HK-2 (cell line): ENCODE measurements at regions not wholly inside any gene's neighbourhood (a gene's known extent, or its start where the extent isn't known, plus 50 kb on each side); places are given as distances from the start of the nearest gene placed in this dataset.

Source experiments
- DNase-seq: peaks from one replicate; pipeline ENCODE4 v3.0.0-alpha.2; 2018; ENCODE audit not compliant: unreplicated experiment

DNA sequence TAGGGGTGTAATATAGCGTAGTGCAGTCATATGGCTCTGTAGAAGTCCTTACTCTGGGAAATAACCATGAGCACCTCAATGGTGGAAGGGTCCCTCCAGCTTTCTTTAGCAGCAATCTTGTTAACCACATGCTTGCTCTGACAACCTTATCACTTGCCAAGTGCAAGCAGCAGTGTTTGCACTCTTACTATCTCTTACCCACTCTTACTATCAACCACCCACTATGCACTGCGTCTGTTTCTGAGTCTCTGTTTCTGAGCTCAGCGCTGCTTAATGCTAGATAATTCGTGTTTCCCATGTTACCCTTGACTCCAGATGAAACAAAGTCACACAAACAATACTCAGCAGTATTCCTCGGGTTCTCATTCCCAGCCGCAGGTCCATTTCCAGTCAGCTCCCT lies 433.7 kb upstream of the PFKP start:
- no peak for DNase-seq

DNA sequence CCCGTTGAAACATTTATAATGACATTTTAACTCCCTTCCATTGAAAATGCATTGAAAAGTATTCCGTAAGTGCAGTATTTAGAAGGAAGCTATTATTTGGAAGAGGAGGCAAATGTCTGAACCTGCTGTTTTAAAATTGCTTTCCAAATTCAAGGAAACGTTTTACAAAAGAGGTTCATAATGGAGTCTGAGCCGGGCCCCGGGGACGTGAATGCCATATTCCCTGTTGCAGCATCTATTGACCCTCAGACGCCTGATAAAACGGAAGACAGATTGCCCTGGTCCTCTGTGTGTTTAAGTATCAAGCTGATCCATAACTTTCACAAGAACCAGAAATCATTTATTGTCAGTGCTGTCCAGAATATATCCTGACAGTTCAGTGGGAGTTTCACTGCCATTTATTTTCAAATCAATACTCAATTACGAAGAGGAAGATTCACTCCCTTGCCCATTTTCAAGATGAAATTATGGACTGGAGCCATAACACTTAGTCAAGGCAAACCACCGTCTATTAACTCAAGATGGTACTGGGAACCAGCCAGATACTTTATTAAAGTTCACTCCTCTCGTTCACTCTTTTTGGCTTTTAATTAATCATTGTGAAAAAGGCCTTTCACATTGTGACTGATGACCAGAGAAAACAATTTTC lies 435.7 kb upstream of the PFKP start:
- DNase-seq = no peak

- no peak for DNase-seq
Measured at GRCh38 chr10:2628705-2629104, 438.6 kb upstream of the PFKP start.

- DNase-seq = no peak
Measured at GRCh38 chr10:2627969-2628368, 439.4 kb upstream of the PFKP start.

- DNase-seq = no peak
Measured at GRCh38 chr10:2625094-2625493, 442.3 kb upstream of the PFKP start.

- no peak for DNase-seq
Measured at GRCh38 chr10:2623675-2624274, 443.6 kb upstream of the PFKP start.

DNA sequence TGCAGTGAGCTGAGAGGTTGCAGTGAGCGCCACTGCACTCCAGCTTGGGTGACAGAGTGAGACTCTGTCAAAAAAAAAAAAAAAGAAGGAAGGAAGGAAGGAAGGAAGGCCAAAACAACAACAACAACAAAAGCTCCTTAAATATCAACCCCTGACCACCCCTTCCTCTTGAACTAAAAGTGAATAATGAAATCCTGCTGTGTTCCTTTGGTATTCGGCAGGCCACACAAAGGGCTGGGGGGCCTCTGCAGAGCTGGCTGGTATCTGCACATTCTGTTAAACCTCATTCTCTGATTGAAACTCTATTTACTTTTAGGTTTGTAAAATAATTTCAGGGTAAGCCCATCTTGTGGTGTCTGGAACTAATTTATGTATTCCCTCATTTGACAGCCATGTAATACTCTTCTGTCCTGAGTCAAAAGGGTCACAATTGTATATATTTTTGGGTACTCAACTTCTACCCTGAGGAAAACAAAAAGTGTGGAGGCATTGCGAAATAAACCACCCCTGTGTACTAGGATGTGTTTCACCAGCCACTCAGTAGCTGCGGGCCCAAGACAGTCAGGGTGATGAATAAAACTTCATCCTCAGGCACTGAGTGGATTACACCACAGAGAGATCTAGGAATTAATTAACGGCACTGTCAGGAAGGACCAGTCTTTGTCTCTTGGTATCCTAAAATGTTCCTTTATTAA lies 446.4 kb upstream of the PFKP start:
- no peak for DNase-seq

DNA sequence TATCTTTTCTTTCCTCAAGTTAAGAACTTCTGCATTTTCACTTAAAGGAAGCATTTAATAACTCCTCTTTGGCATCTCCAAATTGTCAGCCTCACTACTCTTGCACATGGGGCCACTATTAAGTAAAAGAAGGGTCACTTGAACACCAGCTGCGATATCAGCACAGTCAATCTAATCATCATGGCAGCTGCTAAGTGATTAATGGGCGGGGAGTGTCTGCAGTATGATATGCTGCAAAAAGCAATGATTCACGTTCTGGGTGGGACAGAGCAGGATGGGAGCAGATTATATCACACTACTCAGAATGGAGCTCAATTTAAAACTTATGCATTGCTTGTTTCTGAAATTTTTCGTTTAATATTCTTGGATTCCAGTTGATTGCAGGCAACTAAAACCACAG lies 447.4 kb upstream of the PFKP start:
- DNase-seq = no peak

GRCh38 chr10:2619472-2619871 lies 447.9 kb upstream of the PFKP start:
- DNase-seq = no peak

DNA sequence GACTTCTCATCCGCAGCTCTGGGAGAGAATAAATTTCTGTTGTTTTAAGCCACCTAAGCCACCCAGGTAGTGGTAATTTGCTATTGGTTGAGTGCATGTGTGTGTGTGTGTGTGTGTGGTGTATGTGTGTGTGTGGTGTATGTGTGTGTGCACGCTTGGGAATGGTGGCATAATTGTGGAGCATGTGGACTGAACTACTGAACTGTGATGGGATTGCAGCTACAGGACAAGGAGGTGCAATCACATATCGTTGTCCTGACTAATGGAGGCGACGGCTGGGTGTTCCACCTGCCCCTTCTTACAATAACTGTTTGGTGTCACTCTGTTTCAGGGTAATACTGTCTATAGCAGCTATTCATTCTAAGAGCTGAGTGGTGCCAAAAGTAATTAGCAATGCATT lies 448.7 kb upstream of the PFKP start:
- no peak for DNase-seq

- DNase-seq = no peak
Measured at GRCh38 chr10:2616215-2616614, 451.1 kb upstream of the PFKP start.

GRCh38 chr10:2611603-2612002 lies 455.7 kb upstream of the PFKP start:
- no peak for DNase-seq

- no peak for DNase-seq
Measured at GRCh38 chr10:2610946-2611345, 456.4 kb upstream of the PFKP start.

GRCh38 chr10:2604891-2605290 lies 462.5 kb upstream of the PFKP start:
- no peak for DNase-seq

DNA sequence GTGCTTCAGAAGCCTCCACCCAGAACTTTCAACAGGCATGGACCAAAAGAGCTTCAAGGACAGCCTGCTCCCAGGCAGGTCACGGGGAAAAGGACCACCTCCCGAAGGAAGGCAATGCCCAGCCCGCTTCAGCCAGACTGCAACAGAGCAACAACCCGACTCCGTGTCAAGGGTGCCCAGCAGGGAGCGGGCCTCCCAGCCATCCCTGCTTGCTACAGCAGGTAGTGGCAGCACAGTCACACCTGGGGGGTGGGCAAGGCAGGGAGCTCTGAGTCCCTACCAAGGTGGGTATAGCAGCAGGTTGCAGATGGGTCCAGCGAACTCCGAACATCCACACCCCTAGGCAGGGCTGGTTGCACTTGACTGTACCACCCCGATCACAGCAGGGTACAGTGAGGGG lies 467.8 kb upstream of the PFKP start:
- no peak for DNase-seq

DNA sequence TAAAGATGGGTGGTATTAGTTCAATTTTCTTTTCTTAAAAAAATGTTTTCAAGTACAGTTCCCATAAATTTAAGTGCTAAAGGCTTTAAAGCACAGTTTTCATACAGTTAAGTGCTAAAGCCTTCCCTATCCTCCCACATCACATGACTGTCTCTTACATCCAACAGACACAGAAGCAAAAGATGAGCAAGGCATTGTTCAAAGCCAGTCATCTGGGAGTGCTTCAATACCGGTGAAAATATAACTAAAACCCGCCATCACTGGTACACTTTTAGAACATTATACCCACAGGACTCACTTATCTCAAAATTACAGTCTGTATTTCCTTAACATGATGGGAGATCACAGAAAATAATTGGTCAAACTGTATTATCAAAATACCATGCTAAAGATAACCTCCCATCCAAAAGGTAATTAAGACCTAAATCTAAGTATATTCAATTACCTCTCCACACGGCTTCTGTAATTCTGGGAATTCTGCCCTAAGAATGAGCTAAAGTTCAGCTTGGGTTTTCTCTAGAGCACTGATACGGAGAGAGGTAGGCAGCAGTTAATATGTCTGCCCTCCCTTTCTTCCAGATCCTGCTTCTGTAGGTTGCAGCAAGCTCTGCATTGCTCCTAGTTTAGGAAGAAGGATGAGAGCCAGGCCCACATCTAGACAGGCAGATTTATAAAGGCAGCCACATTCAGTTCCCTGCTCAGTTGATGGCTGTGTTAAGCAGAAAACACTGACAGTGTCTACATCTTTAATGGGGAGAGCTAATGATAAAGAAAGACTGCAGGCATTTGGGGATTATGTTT lies 474.8 kb upstream of the PFKP start:
- DNase-seq = no peak

GRCh38 chr10:2589196-2589595 lies 478.2 kb upstream of the PFKP start:
- DNase-seq = no peak

DNA sequence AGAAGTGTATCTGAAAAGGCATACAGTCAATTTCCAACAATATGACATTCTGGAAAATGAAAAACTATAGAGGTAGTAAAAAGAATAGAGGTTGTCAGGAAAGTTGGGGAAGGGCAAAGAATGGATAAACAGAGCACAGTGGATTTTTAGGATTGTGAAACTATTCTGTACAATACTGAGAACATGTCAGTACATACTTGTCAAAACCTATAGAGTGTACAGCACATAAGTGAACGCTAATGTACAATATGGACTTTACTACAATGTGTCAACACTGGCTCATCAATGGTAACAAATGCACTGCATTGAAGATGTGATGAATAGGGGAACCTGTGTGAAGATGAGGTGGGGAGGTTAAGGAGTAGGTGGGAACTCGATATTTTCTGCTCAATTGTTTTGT lies 483.0 kb upstream of the PFKP start:
- no peak for DNase-seq

GRCh38 chr10:2576892-2577291 lies 490.5 kb upstream of the PFKP start:
- no peak for DNase-seq

DNA sequence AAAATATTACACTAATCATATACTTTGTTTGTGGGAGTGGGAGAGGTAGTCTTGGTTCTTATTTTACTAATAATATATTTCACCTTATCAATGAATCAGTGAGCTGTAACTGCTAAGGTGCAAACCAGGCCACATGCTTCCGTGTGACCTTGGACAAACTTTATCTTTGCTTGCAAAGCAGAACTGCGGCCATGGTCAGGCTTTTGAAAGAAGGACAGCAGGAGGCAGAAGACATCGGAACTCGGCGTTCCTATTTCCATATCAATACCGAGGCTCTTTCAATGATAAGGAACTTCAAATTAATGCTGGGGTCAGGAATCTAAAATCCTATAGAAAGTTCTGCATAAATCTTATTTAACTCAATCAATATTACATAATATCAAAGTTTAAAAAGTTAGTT lies 491.9 kb upstream of the PFKP start:
- no peak for DNase-seq

DNA sequence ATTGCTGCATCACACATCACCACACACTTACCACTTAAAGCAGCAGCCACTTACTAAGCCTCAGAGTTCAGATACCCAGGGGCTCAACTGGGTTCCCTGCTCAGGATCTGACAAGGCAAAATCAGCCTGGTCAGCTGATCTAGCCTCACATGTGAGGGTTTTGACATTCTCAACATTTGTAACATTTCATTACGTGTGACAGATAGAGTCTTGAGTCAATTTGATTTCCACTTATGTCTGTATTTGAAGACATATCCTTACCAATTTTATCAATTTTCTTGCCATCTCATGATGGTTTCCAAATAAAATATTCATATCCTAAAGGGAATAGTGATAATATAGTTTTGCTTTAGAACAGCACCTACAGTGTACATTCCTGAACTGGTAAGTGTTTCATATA lies 494.7 kb upstream of the PFKP start:
- DNase-seq = no peak

DNA sequence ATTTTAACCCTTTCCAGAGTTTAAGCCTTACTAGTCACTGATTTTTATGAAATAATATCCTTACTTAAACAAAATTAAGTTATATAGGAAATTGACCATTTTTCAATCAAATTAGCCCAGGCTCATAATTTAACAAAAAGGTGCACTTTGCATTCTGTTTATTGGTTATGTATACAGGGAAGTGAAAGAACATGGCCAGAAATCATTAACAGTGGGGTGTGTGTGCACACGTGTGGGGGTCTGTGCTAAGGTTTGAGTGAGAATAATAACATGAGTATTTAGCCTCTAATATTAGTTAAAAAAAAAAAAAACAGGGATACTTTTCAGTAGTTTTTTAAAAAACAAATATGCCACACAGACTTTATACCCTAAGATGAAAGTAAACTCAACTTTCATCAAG lies 510.5 kb upstream of the PFKP start:
- no peak for DNase-seq

DNA sequence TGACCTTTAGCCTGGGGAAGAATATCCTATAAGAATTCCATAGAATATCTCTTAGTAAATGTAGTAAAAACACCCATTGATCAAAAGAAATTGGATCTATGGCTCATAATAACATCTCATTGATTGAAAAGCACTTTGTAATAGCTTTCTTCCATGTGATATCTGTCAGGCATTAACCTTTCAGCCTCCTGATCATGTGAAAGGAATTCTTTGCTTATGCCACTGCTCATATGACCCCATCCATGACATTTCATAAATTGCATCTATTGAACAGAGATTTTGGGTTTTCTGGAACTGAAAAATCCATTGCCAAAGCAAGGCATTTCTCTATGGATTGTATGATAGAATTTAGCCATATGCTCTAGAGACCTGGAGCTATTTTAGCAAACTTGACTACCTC lies 519.3 kb upstream of the PFKP start:
- DNase-seq = no peak
